ENCODE measurements at regions not wholly inside any gene's neighbourhood (a gene's known extent, or its start where the extent isn't known, plus 50 kb on each side); places are given as distances from the start of the nearest gene placed in this dataset.

DNA sequence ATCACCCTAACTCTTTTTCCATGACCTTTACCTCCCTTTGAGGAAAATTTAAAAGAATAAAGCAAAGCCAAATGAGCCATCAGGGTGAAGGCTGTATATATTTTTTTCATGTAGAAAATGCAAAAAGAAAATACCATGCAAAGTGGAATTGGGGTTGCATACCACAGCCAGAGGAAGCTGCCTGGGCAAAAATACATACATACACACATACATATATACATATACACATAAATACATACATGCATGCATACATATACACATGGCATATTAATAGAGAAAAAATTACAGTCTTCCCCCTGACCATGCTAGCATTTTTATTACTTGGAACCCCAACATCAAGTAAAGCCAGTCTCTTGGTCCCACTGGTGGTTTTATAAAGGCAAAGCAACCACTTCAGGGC is 63.7 kb upstream of the TMCO5A start:
- no peak overlapping the region for H2AFZ ChIP-seq (ENCODE audit: low read depth)
- H3K36me3 ChIP-seq (ENCODE audit: insufficient read depth) = no peaks in the 10 kb centered on the region
- no peaks in the 10 kb centered on the region for H4K20me1 ChIP-seq (ENCODE audit: insufficient read depth)
- H3K9ac ChIP-seq = no peak overlapping the region
- H3K4me3 ChIP-seq (IDR thresholded peaks at IDR 0.05; ENCODE audit: insufficient read depth, low read depth, low read length) = no peak overlapping the region
- H3K27me3 ChIP-seq (ENCODE audit: insufficient read depth, low read depth) = no peaks in the 10 kb centered on the region
- H3K4me1 ChIP-seq (ENCODE audit: low read depth, poor library complexity, severe bottlenecking) = no peaks in the 10 kb centered on the region
- TF ChIP-seq, protein P1, sequence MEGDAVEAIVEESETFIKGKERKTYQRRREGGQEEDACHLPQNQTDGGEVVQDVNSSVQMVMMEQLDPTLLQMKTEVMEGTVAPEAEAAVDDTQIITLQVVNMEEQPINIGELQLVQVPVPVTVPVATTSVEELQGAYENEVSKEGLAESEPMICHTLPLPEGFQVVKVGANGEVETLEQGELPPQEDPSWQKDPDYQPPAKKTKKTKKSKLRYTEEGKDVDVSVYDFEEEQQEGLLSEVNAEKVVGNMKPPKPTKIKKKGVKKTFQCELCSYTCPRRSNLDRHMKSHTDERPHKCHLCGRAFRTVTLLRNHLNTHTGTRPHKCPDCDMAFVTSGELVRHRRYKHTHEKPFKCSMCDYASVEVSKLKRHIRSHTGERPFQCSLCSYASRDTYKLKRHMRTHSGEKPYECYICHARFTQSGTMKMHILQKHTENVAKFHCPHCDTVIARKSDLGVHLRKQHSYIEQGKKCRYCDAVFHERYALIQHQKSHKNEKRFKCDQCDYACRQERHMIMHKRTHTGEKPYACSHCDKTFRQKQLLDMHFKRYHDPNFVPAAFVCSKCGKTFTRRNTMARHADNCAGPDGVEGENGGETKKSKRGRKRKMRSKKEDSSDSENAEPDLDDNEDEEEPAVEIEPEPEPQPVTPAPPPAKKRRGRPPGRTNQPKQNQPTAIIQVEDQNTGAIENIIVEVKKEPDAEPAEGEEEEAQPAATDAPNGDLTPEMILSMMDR (conservative IDR thresholded peaks at IDR 0.05; ENCODE audit: low read depth, low read length) = no peak
- no peak overlapping the region for H3K27ac ChIP-seq
- H3K79me2 ChIP-seq (ENCODE audit: insufficient read depth, low read depth) = no peaks in the 10 kb centered on the region
- H3K4me2 ChIP-seq = no peak overlapping the region

DNA sequence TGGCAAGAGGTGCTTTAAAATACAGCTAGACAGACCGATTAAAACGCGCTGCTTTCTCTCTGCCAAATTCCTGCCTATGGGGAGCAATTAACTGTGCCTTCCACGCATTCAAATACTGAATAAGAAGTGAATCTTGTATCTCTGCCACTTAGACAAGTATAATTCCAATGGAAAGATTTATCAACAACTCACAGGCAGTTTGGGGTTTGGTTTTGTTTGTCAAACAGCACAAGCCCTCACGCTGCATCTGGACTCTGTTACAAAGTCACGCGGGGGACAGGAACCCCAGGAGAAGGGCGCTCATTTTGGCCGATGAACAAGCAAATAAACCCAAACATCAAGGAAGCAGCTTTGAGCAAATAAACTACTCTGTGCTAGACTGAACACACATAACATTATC is 61.8 kb upstream of the TMCO5A start:
- no peaks in the 10 kb centered on the region for H3K4me1 ChIP-seq (ENCODE audit: low read depth, poor library complexity, severe bottlenecking)
- no peaks in the 10 kb centered on the region for H4K20me1 ChIP-seq (ENCODE audit: insufficient read depth)
- H3K9ac ChIP-seq = no peak overlapping the region
- no peaks in the 10 kb centered on the region for H3K79me2 ChIP-seq (ENCODE audit: insufficient read depth, low read depth)
- H3K27ac ChIP-seq = no peak overlapping the region
- no peak overlapping the region for H3K4me2 ChIP-seq
- no peaks in the 10 kb centered on the region for H3K27me3 ChIP-seq (ENCODE audit: insufficient read depth, low read depth)
- H3K4me3 ChIP-seq (IDR thresholded peaks at IDR 0.05; ENCODE audit: insufficient read depth, low read depth, low read length) = no peak overlapping the region
- TF ChIP-seq, protein P1 (conservative IDR thresholded peaks at IDR 0.05; ENCODE audit: low read depth, low read length) = no peak
- H3K36me3 ChIP-seq (ENCODE audit: insufficient read depth) = no peaks in the 10 kb centered on the region
- no peak overlapping the region for H2AFZ ChIP-seq (ENCODE audit: low read depth)

DNA sequence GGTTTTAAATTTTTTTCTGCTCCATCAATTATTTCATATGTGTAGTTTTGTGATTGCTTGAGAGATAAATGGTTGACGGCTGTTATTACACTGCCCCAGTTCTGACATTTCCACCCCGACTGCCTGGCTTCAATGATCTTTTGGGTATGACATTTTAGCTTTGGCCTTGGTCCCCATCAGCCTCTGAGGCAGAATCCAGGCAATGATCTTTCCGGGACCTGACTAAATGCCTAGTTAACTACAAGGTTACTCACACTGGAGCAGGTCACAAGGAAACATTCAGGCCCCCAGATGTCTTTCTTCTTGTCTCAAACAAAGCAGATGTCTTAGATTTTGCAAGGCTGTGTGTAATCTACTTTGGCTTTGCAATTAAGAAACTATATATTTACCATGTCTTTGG is 61.1 kb upstream of the TMCO5A start:
- H3K79me2 ChIP-seq (ENCODE audit: insufficient read depth, low read depth) = no peaks in the 10 kb centered on the region
- no peak overlapping the region for H3K27ac ChIP-seq
- no peak overlapping the region for H3K4me3 ChIP-seq (IDR thresholded peaks at IDR 0.05; ENCODE audit: insufficient read depth, low read depth, low read length)

GRCh38 chr15:37876900-37877299 is 57.5 kb upstream of the TMCO5A start:
- no peaks in the 10 kb centered on the region for H4K20me1 ChIP-seq (ENCODE audit: insufficient read depth)
- no peaks in the 10 kb centered on the region for H3K4me1 ChIP-seq (ENCODE audit: low read depth, poor library complexity, severe bottlenecking)
- H2AFZ ChIP-seq (ENCODE audit: low read depth) = no peak overlapping the region
- H3K36me3 ChIP-seq (ENCODE audit: insufficient read depth) = no peaks in the 10 kb centered on the region
- no peak overlapping the region for H3K4me3 ChIP-seq (IDR thresholded peaks at IDR 0.05; ENCODE audit: insufficient read depth, low read depth, low read length)
- TF ChIP-seq, protein P1 (conservative IDR thresholded peaks at IDR 0.05; ENCODE audit: low read depth, low read length) = no peak
- H3K9ac ChIP-seq = no peak overlapping the region
- H3K27ac ChIP-seq = no peak overlapping the region
- no peaks in the 10 kb centered on the region for H3K27me3 ChIP-seq (ENCODE audit: insufficient read depth, low read depth)
- no peaks in the 10 kb centered on the region for H3K79me2 ChIP-seq (ENCODE audit: insufficient read depth, low read depth)
- H3K4me2 ChIP-seq = no peak overlapping the region

More for the DNA sequence above, 61.1 kb upstream of the TMCO5A start:
- no peaks in the 10 kb centered on the region for H3K4me1 ChIP-seq (ENCODE audit: low read depth, poor library complexity, severe bottlenecking)
- no peak overlapping the region for H3K4me2 ChIP-seq
- no peaks in the 10 kb centered on the region for H3K36me3 ChIP-seq (ENCODE audit: insufficient read depth)
- H2AFZ ChIP-seq (ENCODE audit: low read depth) = no peak overlapping the region
- no peaks in the 10 kb centered on the region for H4K20me1 ChIP-seq (ENCODE audit: insufficient read depth)
- TF ChIP-seq, protein P1 (conservative IDR thresholded peaks at IDR 0.05; ENCODE audit: low read depth, low read length) = no peak
- H3K27me3 ChIP-seq (ENCODE audit: insufficient read depth, low read depth) = no peaks in the 10 kb centered on the region
- H3K9ac ChIP-seq = no peak overlapping the region

Data from KMS-11 (cell line).